GM23338 (cell line): ENCODE measurements at regions not wholly inside any gene's neighbourhood (a gene's known extent, or its start where the extent isn't known, plus 50 kb on each side); places are given as distances from the start of the nearest gene placed in this dataset.

Experiments used
- ATAC-seq: fragments of 200-7000 bp; cut with Tn5 transposase; 3 replicates; pipeline ENCODE4 v1.9.1; 2020
- DNase-seq: peaks from one replicate; pipeline ENCODE4 v3.0.0-alpha.2; 2015; ENCODE audit warnings: low spot score
- H2AFZ ChIP-seq: fragments of 200-600 bp; sonication (generic); 2 replicates; pipeline ENCODE4 v1.8.0; 2016; ENCODE audit warnings: antibody characterized with exemption, mild to moderate bottlenecking, moderate library complexity
- H3F3A ChIP-seq: fragments of 200-600 bp; sonication (generic); replicated peaks from 2 replicates; pipeline ENCODE4 v1.8.0; 2017; ENCODE audit warnings: antibody characterized with exemption, mixed run types, low read depth
- H3K27ac ChIP-seq: fragments of 200-600 bp; sonication (generic); 2 replicates; pipeline ENCODE4 v1.6.1; 2016; ENCODE audit warnings: low read depth
- H3K27me3 ChIP-seq: fragments of 200-600 bp; sonication (generic); 2 replicates; pipeline ENCODE4 v1.8.0; 2016; ENCODE audit warnings: mild to moderate bottlenecking, mixed run types, moderate library complexity; ENCODE audit not compliant: insufficient read depth
- H3K36me3 ChIP-seq: fragments of 200-600 bp; sonication (generic); 2 replicates; pipeline ENCODE4 v1.8.0; 2016; ENCODE audit warnings: mild to moderate bottlenecking; ENCODE audit not compliant: insufficient read depth
- H3K4me1 ChIP-seq: fragments of 200-600 bp; sonication (generic); 2 replicates; pipeline ENCODE4 v1.8.0; 2016; ENCODE audit warnings: mild to moderate bottlenecking, moderate library complexity; ENCODE audit not compliant: insufficient read depth
- H3K4me2 ChIP-seq: fragments of 200-600 bp; sonication (generic); 2 replicates; pipeline ENCODE4 v1.7.1; 2017; ENCODE audit warnings: mixed run types
- H3K4me3 ChIP-seq: fragments of 200-600 bp; sonication (generic); 2 replicates; pipeline ENCODE4 v1.6.1; 2016; ENCODE audit warnings: mixed run types
- H3K79me2 ChIP-seq: fragments of 200-600 bp; sonication (generic); replicated peaks from 2 replicates; pipeline ENCODE4 v1.8.0; 2017; ENCODE audit warnings: mild to moderate bottlenecking; ENCODE audit not compliant: insufficient read depth
- H3K9me2 ChIP-seq: fragments of 200-600 bp; sonication (generic); 2 replicates; pipeline ENCODE4 v1.8.0; 2017; ENCODE audit not compliant: insufficient read depth
- H4K20me1 ChIP-seq: fragments of 200-600 bp; sonication (generic); replicated peaks from 2 replicates; pipeline ENCODE4 v1.8.0; 2017; ENCODE audit warnings: mild to moderate bottlenecking; ENCODE audit not compliant: insufficient read depth
- H3K27ac Mint-ChIP-seq: 2 replicates; pipeline ENCODE4 v1.8.0; 2020; ENCODE audit warnings: inconsistent platforms, mild to moderate bottlenecking, moderate library complexity, mixed read lengths
- H3K27me3 Mint-ChIP-seq: 3 replicates; pipeline ENCODE4 v1.8.0; 2022; ENCODE audit warnings: low read depth, mild to moderate bottlenecking, moderate library complexity, mixed read lengths, inconsistent platforms; ENCODE audit not compliant: insufficient read depth, poor library complexity
- H3K36me3 Mint-ChIP-seq: 3 replicates; pipeline ENCODE4 v1.8.0; 2021; ENCODE audit warnings: low read depth, mild to moderate bottlenecking, inconsistent platforms, moderate library complexity, mixed read lengths
- H3K4me1 Mint-ChIP-seq: 3 replicates; pipeline ENCODE4 v1.8.0; 2020; ENCODE audit warnings: mild to moderate bottlenecking, inconsistent platforms, mixed read lengths
- H3K4me3 Mint-ChIP-seq: 3 replicates; pipeline ENCODE4 v1.8.0; 2021; ENCODE audit warnings: moderate library complexity, mild to moderate bottlenecking, inconsistent platforms, mixed read lengths
- H3K9me3 Mint-ChIP-seq: 3 replicates; pipeline ENCODE4 v1.8.0; 2020; ENCODE audit warnings: moderate library complexity, mild to moderate bottlenecking, inconsistent platforms, mixed read lengths
- CREB1 ChIP-seq: fragments of 250-450 bp; sonication (Bioruptor Pico); IDR thresholded peaks from 2 replicates; pipeline ENCODE4 v1.5.0; 2020; ENCODE audit warnings: low read depth, mild to moderate bottlenecking, moderate library complexity
- STAT1 ChIP-seq: IDR thresholded peaks from one replicate; pipeline ENCODE4 v1.6.1; 2016; ENCODE audit warnings: antibody characterized with exemption; ENCODE audit not compliant: unreplicated experiment
- ZNF114 ChIP-seq: fragments of 250-450 bp; sonication (Bioruptor Pico); IDR thresholded peaks from 2 replicates; pipeline ENCODE4 v1.5.0; 2020; ENCODE audit warnings: mild to moderate bottlenecking, moderate library complexity
- ZNF331 ChIP-seq: fragments of 250-450 bp; sonication (Bioruptor Pico); IDR thresholded peaks from 2 replicates; pipeline ENCODE4 v1.5.0; 2020; ENCODE audit warnings: low read depth, mild to moderate bottlenecking, moderate library complexity
- TF ChIP-seq, protein P1 (sequence below): fragments of 250-450 bp; sonication (Bioruptor Pico); IDR thresholded peaks from 2 replicates; pipeline ENCODE4 v1.5.0; 2020; ENCODE audit warnings: mild to moderate bottlenecking, moderate library complexity
- TF ChIP-seq, protein P2 (sequence below): IDR thresholded peaks from one replicate; pipeline ENCODE4 v1.6.1; 2018; ENCODE audit warnings: antibody characterized with exemption; ENCODE audit not compliant: unreplicated experiment
- TF ChIP-seq, protein P3 (sequence below): IDR thresholded peaks from 2 replicates; pipeline ENCODE4 v1.6.1; 2016; ENCODE audit warnings: antibody characterized with exemption
- TF ChIP-seq, protein P4 (sequence below), 2 experiments: fragments of 200-600 bp in 1 of 2; sonication (generic) in 1 of 2; conservative IDR thresholded peaks; 2 replicates each; pipeline versions ENCODE4 v1.5.1 to v1.6.1; 2016 to 2017; ENCODE audit warnings: antibody characterized with exemption in 2 of 2, low read depth in 2 of 2, mild to moderate bottlenecking in 2 of 2, moderate library complexity in 1 of 2

DNA sequence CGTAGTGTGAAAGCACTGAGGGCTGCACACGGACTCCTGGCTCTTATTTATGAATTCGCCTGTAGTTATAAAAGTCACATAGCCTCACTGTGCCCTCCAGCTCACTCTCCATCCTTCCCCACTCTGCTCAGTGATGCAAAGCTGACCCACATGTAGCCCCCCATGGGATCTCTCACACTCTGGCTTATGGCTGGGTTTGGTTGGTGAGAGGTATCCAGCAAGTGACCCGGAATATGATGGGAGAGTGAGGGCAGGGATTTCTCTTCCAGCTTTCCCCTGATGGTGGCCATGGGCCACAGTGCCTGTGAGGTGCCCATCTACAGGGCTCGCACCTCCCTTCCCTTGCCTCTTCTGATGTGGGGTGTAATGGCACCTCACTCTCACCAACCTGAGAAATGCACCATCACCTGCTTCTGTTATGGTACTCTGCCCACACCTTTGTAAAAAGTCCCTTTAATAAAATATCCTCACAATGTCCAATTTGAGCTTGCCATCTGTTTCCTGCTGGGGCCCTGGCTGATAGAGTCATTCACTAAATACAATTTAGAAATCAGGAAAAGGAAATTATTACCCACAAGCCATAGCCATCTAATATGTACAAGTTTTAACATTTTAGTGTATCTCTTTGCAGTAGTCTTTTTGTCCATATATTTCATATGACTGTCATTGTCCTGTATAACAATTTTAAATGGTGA, 93.6 kb downstream of the SCN11A start:
- H2AFZ ChIP-seq, result no peak overlapping the region
- H3K9me2 ChIP-seq, result no peaks in the 10 kb centered on the region
- no peaks in the 10 kb centered on the region for H3K27me3 ChIP-seq
- no peak overlapping the region for H3K4me3 Mint-ChIP-seq
- ATAC-seq (no peak), DNase-seq (no peak)
- no peak overlapping the region for H3K4me2 ChIP-seq
- H3K27me3 Mint-ChIP-seq, result no peaks in the 10 kb centered on the region
- H3K36me3 Mint-ChIP-seq, result no peaks in the 10 kb centered on the region
- H3K79me2 ChIP-seq, result no peaks in the 10 kb centered on the region
- H4K20me1 ChIP-seq, result no peaks in the 10 kb centered on the region
- H3F3A ChIP-seq, result no peaks in the 10 kb centered on the region
- H3K4me1 Mint-ChIP-seq, result peaks cover 12% of the 10 kb centered on the region; the same call in 2 of the 3 replicates
- H3K27ac Mint-ChIP-seq, result no peak overlapping the region
- H3K36me3 ChIP-seq, result no peaks in the 10 kb centered on the region
- H3K4me1 ChIP-seq, result peaks cover 3% of the 10 kb centered on the region; the same call in 1 of the 2 replicates
- no peak overlapping the region for H3K27ac ChIP-seq
- no peaks in the 10 kb centered on the region for H3K9me3 Mint-ChIP-seq
- H3K4me3 ChIP-seq, result no peak overlapping the region
- TF ChIP-seq ZNF114 (no peak), STAT1 (no peak), CREB1 (no peak), ZNF331 (CRISPR knock-in tag) (no peak)
- TF ChIP-seq, protein P1, sequence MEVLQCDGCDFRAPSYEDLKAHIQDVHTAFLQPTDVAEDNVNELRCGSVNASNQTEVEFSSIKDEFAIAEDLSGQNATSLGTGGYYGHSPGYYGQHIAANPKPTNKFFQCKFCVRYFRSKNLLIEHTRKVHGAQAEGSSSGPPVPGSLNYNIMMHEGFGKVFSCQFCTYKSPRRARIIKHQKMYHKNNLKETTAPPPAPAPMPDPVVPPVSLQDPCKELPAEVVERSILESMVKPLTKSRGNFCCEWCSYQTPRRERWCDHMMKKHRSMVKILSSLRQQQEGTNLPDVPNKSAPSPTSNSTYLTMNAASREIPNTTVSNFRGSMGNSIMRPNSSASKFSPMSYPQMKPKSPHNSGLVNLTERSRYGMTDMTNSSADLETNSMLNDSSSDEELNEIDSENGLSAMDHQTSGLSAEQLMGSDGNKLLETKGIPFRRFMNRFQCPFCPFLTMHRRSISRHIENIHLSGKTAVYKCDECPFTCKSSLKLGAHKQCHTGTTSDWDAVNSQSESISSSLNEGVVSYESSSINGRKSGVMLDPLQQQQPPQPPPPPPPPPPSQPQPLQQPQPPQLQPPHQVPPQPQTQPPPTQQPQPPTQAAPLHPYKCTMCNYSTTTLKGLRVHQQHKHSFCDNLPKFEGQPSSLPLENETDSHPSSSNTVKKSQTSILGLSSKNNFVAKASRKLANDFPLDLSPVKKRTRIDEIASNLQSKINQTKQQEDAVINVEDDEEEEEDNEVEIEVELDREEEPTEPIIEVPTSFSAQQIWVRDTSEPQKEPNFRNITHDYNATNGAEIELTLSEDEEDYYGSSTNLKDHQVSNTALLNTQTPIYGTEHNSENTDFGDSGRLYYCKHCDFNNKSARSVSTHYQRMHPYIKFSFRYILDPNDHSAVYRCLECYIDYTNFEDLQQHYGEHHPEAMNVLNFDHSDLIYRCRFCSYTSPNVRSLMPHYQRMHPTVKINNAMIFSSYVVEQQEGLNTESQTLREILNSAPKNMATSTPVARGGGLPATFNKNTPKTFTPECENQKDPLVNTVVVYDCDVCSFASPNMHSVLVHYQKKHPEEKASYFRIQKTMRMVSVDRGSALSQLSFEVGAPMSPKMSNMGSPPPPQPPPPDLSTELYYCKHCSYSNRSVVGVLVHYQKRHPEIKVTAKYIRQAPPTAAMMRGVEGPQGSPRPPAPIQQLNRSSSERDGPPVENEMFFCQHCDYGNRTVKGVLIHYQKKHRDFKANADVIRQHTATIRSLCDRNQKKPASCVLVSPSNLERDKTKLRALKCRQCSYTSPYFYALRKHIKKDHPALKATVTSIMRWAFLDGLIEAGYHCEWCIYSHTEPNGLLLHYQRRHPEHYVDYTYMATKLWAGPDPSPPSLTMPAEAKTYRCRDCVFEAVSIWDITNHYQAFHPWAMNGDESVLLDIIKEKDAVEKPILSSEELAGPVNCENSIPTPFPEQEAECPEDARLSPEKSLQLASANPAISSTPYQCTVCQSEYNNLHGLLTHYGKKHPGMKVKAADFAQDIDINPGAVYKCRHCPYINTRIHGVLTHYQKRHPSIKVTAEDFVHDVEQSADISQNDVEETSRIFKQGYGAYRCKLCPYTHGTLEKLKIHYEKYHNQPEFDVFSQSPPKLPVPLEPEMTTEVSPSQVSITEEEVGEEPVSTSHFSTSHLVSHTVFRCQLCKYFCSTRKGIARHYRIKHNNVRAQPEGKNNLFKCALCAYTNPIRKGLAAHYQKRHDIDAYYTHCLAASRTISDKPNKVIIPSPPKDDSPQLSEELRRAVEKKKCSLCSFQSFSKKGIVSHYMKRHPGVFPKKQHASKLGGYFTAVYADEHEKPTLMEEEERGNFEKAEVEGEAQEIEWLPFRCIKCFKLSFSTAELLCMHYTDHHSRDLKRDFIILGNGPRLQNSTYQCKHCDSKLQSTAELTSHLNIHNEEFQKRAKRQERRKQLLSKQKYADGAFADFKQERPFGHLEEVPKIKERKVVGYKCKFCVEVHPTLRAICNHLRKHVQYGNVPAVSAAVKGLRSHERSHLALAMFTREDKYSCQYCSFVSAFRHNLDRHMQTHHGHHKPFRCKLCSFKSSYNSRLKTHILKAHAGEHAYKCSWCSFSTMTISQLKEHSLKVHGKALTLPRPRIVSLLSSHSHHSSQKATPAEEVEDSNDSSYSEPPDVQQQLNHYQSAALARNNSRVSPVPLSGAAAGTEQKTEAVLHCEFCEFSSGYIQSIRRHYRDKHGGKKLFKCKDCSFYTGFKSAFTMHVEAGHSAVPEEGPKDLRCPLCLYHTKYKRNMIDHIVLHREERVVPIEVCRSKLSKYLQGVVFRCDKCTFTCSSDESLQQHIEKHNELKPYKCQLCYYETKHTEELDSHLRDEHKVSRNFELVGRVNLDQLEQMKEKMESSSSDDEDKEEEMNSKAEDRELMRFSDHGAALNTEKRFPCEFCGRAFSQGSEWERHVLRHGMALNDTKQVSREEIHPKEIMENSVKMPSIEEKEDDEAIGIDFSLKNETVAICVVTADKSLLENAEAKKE (CRISPR knock-in tag), result no peak
- TF ChIP-seq, protein P2, sequence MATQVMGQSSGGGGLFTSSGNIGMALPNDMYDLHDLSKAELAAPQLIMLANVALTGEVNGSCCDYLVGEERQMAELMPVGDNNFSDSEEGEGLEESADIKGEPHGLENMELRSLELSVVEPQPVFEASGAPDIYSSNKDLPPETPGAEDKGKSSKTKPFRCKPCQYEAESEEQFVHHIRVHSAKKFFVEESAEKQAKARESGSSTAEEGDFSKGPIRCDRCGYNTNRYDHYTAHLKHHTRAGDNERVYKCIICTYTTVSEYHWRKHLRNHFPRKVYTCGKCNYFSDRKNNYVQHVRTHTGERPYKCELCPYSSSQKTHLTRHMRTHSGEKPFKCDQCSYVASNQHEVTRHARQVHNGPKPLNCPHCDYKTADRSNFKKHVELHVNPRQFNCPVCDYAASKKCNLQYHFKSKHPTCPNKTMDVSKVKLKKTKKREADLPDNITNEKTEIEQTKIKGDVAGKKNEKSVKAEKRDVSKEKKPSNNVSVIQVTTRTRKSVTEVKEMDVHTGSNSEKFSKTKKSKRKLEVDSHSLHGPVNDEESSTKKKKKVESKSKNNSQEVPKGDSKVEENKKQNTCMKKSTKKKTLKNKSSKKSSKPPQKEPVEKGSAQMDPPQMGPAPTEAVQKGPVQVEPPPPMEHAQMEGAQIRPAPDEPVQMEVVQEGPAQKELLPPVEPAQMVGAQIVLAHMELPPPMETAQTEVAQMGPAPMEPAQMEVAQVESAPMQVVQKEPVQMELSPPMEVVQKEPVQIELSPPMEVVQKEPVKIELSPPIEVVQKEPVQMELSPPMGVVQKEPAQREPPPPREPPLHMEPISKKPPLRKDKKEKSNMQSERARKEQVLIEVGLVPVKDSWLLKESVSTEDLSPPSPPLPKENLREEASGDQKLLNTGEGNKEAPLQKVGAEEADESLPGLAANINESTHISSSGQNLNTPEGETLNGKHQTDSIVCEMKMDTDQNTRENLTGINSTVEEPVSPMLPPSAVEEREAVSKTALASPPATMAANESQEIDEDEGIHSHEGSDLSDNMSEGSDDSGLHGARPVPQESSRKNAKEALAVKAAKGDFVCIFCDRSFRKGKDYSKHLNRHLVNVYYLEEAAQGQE, result no peak
- TF ChIP-seq, protein P3, sequence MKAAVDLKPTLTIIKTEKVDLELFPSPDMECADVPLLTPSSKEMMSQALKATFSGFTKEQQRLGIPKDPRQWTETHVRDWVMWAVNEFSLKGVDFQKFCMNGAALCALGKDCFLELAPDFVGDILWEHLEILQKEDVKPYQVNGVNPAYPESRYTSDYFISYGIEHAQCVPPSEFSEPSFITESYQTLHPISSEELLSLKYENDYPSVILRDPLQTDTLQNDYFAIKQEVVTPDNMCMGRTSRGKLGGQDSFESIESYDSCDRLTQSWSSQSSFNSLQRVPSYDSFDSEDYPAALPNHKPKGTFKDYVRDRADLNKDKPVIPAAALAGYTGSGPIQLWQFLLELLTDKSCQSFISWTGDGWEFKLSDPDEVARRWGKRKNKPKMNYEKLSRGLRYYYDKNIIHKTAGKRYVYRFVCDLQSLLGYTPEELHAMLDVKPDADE, result no peak
- TF ChIP-seq, protein P4, sequence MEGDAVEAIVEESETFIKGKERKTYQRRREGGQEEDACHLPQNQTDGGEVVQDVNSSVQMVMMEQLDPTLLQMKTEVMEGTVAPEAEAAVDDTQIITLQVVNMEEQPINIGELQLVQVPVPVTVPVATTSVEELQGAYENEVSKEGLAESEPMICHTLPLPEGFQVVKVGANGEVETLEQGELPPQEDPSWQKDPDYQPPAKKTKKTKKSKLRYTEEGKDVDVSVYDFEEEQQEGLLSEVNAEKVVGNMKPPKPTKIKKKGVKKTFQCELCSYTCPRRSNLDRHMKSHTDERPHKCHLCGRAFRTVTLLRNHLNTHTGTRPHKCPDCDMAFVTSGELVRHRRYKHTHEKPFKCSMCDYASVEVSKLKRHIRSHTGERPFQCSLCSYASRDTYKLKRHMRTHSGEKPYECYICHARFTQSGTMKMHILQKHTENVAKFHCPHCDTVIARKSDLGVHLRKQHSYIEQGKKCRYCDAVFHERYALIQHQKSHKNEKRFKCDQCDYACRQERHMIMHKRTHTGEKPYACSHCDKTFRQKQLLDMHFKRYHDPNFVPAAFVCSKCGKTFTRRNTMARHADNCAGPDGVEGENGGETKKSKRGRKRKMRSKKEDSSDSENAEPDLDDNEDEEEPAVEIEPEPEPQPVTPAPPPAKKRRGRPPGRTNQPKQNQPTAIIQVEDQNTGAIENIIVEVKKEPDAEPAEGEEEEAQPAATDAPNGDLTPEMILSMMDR (conservative IDR thresholded peaks at IDR 0.05; ENCODE audit: low read depth in 2 of 2), result no peak
